ENCODE measurements at regions not wholly inside any gene's neighbourhood (a gene's known extent, or its start where the extent isn't known, plus 50 kb on each side); places are given as distances from the start of the nearest gene placed in this dataset.
A peak's percentile ranks its signal among the peaks of the same experiment; 100 is the strongest.

GRCh38 chr5:173554038-173554955, 62.2 kb downstream of the BOD1 start:
- peaks cover 1% of the 10 kb centered on the region for H3K9me3 Mint-ChIP-seq (ENCODE audit: unreplicated experiment)
- TF ChIP-seq CTCF (IDR thresholded peaks at IDR 0.05; ENCODE audit: unreplicated experiment) = no peak
- CTCF ChIA-PET = interaction anchor here (0.5 to 1.4 kb wide), 6 partner anchors 8 to 260 kb away, joined by 3 to 6 read pairs (median 4); no protein-coding TSS in a partner anchor
- intact Hi-C loops (cut with micrococcal nuclease) = no loop called here
- no peak for DNase-seq (ENCODE audit: unreplicated experiment)
- no peaks in the 10 kb centered on the region for H3K36me3 Mint-ChIP-seq (ENCODE audit: insufficient read depth, unreplicated experiment)
- no peaks in the 10 kb centered on the region for H3K4me1 Mint-ChIP-seq (ENCODE audit: insufficient read depth, unreplicated experiment)
- POLR2A ChIA-PET = interaction anchor here (1.4 kb wide), 1 partner anchor 13 kb away, joined by 3 read pairs; no protein-coding TSS in a partner anchor
- peaks cover 21% of the 10 kb centered on the region for H3K27me3 Mint-ChIP-seq (ENCODE audit: insufficient read depth, unreplicated experiment)
- H3K27ac Mint-ChIP-seq (ENCODE audit: low read depth, unreplicated experiment) = no peak overlapping the region
- BruUV-seq (replicated peaks) = no TSS peak
- no peak overlapping the region for H3K4me3 Mint-ChIP-seq (ENCODE audit: unreplicated experiment)

DNA sequence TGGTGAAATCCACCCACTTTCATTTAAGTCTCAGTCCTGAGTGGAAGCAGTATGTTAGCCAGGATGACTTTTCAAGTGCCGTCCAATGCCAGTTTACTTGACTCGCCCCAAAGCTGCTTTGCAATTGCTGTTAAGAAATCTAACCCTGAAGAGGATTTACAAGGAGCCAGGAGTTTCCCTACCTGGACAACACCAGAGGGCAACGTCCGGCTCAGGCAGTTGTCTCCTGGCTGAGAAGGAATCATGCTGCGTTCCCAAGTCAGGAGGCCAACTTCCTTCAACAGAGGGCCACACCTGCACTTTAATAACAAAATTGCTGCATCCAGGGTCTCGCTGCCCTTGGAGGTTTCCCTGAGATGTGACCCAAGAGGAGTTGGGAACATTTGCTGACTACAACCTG, 65.8 kb downstream of the BOD1 start:
- ChIA-PET CTCF (interaction anchor here (0.5 to 1.7 kb wide), 2 partner anchors 14 to 496 kb away, joined by 3 to 5 read pairs; no protein-coding TSS in a partner anchor), POLR2A (no interaction called here)
- Mint-ChIP-seq H3K9me3 (ENCODE audit: unreplicated experiment) (no peaks in the 10 kb centered on the region), H3K4me1 (ENCODE audit: insufficient read depth, unreplicated experiment) (no peaks in the 10 kb centered on the region), H3K27me3 (ENCODE audit: insufficient read depth, unreplicated experiment) (peaks cover 21% of the 10 kb centered on the region), H3K4me3 (ENCODE audit: unreplicated experiment) (no peak overlapping the region), H3K27ac (ENCODE audit: low read depth, unreplicated experiment) (no peak overlapping the region), H3K36me3 (ENCODE audit: insufficient read depth, unreplicated experiment) (no peaks in the 10 kb centered on the region)
- intact Hi-C loops (cut with micrococcal nuclease) = no loop called here
- DNase-seq (ENCODE audit: unreplicated experiment) = no peak
- no TSS peak for BruUV-seq (replicated peaks)
- TF ChIP-seq CTCF (IDR thresholded peaks at IDR 0.05; ENCODE audit: unreplicated experiment) = no peak

GRCh38 chr5:173549644-173550043, 66.8 kb downstream of the BOD1 start:
- ChIA-PET POLR2A (no interaction called here), CTCF (interaction anchor here (0.6 to 1.7 kb wide), 2 partner anchors 15 to 1289 kb away, joined by 3 to 5 read pairs; no protein-coding TSS in a partner anchor)
- no peak for DNase-seq (ENCODE audit: unreplicated experiment)
- TF ChIP-seq CTCF (IDR thresholded peaks at IDR 0.05; ENCODE audit: unreplicated experiment) = no peak
- intact Hi-C loops (cut with micrococcal nuclease) = no loop called here
- Mint-ChIP-seq H3K27ac (ENCODE audit: low read depth, unreplicated experiment) (no peak overlapping the region), H3K36me3 (ENCODE audit: insufficient read depth, unreplicated experiment) (no peaks in the 10 kb centered on the region), H3K9me3 (ENCODE audit: unreplicated experiment) (no peaks in the 10 kb centered on the region), H3K4me1 (ENCODE audit: insufficient read depth, unreplicated experiment) (no peaks in the 10 kb centered on the region), H3K4me3 (ENCODE audit: unreplicated experiment) (no peak overlapping the region), H3K27me3 (ENCODE audit: insufficient read depth, unreplicated experiment) (peaks cover 21% of the 10 kb centered on the region)
- no TSS peak for BruUV-seq (replicated peaks)

DNA sequence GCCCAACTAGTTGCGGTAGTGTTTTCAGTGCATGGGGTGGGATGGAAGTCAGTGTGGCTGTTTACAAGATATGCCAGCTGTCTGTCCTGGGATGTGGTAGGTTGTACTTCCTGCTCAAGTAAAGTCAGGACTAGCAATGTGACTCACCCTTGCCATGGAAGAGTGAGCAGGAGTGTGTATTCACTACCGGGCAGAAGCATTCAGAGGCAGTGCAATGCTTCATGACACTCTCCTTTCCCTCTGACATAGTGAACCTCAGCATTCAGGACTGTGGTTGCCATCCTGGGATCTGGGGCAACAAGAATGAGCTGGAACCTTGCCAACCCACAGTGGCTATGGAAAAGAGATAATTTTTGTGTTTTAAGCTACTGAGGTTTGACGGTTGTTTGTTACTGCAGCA, 68.9 kb downstream of the BOD1 start:
- peak; percentile 22 for DNase-seq (ENCODE audit: unreplicated experiment)
- CTCF ChIA-PET = interaction anchor here (1.0 to 1.9 kb wide), 3 partner anchors 25 to 33 kb away, joined by 3 to 6 read pairs (median 4); no protein-coding TSS in a partner anchor
- no peak for TF ChIP-seq CTCF (IDR thresholded peaks at IDR 0.05; ENCODE audit: unreplicated experiment)
- no peaks in the 10 kb centered on the region for H3K9me3 Mint-ChIP-seq (ENCODE audit: unreplicated experiment)
- H3K36me3 Mint-ChIP-seq (ENCODE audit: insufficient read depth, unreplicated experiment) = no peaks in the 10 kb centered on the region
- peaks cover 24% of the 10 kb centered on the region for H3K27me3 Mint-ChIP-seq (ENCODE audit: insufficient read depth, unreplicated experiment)
- intact Hi-C loops (cut with micrococcal nuclease) = no loop called here
- H3K4me1 Mint-ChIP-seq (ENCODE audit: insufficient read depth, unreplicated experiment) = no peaks in the 10 kb centered on the region
- POLR2A ChIA-PET = interaction anchor here (1.4 kb wide), 1 partner anchor 32 kb away, joined by 3 read pairs; no protein-coding TSS in a partner anchor
- no TSS peak for BruUV-seq (replicated peaks)
- H3K27ac Mint-ChIP-seq (ENCODE audit: low read depth, unreplicated experiment) = no peak overlapping the region
- H3K4me3 Mint-ChIP-seq (ENCODE audit: unreplicated experiment) = no peak overlapping the region

Data from MCF 10A (cell line).